ENCODE measurements at regions not wholly inside any gene's neighbourhood (a gene's known extent, or its start where the extent isn't known, plus 50 kb on each side); places are given as distances from the start of the nearest gene placed in this dataset.

DNA sequence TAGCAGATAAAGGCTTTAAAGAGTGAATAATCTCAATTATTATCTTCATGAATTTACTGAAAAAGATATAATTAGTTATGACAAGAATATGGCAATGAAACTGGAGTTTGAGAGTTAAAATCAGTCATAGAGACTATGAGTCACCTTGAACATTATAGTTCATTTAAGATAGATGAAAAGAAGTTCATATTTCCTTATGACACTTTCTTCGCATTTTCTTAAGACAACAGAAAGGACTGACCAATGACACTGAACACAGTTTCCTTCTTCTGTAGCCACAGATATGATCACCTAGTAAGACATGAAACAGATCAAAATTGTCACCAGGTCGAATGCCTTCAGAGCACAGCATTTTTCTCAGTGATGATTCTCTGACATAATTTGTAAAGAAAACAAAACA lies 202.1 kb downstream of the KLF12 start:
- H3K79me2 ChIP-seq (replicated peaks; ENCODE audit: insufficient read depth, low read length) = peaks cover 5% of the 10 kb centered on the region
- H3K36me3 ChIP-seq (ENCODE audit: insufficient read depth, low read length) = no peaks in the 10 kb centered on the region
- no peak overlapping the region for H3K4me3 ChIP-seq (ENCODE audit: low read length)
- no peaks in the 10 kb centered on the region for H3K27me3 ChIP-seq (ENCODE audit: insufficient read depth, low read depth, low read length)
- H4K20me1 ChIP-seq (ENCODE audit: insufficient read depth) = no peaks in the 10 kb centered on the region
- TF ChIP-seq SMC3 (conservative IDR thresholded peaks at IDR 0.05; ENCODE audit: poor library complexity) (no peak), POLR2AphosphoS5 (IDR thresholded peaks at IDR 0.05) (no peak), RAD21 (conservative IDR thresholded peaks at IDR 0.05) (no peak), MXI1 (conservative IDR thresholded peaks at IDR 0.05; ENCODE audit: poor library complexity, severe bottlenecking) (no peak)
- no peaks in the 10 kb centered on the region for H3F3A ChIP-seq (ENCODE audit: insufficient read depth, low read length, poor library complexity, severe bottlenecking)
- H2AFZ ChIP-seq (ENCODE audit: low read depth, low read length) = no peak overlapping the region
- H3K9ac ChIP-seq (ENCODE audit: low read length) = no peak overlapping the region
- H3K27ac ChIP-seq (ENCODE audit: low read length) = no peak overlapping the region
- H3K4me2 ChIP-seq (ENCODE audit: low read length) = no peak overlapping the region
- H3K9me3 ChIP-seq (ENCODE audit: low read length) = no peaks in the 10 kb centered on the region
- H3K9me2 ChIP-seq (ENCODE audit: insufficient read depth, low read length) = no peaks in the 10 kb centered on the region

DNA sequence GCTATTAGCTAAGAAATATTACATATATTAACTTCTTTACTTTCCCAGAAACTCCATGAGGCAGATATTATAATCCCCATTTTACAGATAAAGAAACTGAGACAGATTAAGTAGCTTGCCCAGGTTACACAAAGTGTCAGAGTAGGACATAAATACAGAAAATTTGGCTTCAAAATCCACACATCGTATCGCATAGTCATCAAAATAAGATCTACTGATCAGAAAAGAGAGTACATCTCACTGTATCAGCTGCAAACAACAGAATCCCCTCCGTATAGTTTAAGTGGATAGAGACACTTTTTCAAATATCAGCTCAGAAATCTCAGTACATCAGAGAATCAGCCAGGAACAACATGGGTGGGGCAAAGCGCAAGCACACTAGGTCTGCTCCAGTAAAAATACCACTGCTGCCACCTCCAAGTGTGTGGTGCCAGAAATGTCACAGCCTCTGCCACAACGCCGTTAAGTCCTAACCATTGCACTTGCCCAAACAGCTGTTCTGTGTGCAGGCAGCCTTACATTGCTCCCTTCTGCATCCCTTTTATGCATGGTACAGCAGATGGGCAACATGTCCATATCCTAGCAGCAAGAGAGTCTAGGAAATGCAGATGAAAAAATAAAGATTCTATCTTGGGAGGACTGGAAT lies 204.8 kb downstream of the KLF12 start:
- Histone ChIP-seq H3K27ac (ENCODE audit: low read length) (no peak overlapping the region), H3K79me2 (replicated peaks; ENCODE audit: insufficient read depth, low read length) (peaks cover 9% of the 10 kb centered on the region), H3K27me3 (ENCODE audit: insufficient read depth, low read depth, low read length) (no peaks in the 10 kb centered on the region), H3F3A (ENCODE audit: insufficient read depth, low read length, poor library complexity, severe bottlenecking) (no peaks in the 10 kb centered on the region), H3K9me3 (ENCODE audit: low read length) (no peaks in the 10 kb centered on the region), H3K9me2 (ENCODE audit: insufficient read depth, low read length) (no peaks in the 10 kb centered on the region), H3K4me2 (ENCODE audit: low read length) (no peak overlapping the region), H2AFZ (ENCODE audit: low read depth, low read length) (no peak overlapping the region), H3K4me3 (ENCODE audit: low read length) (no peak overlapping the region), H4K20me1 (ENCODE audit: insufficient read depth) (no peaks in the 10 kb centered on the region), H3K36me3 (ENCODE audit: insufficient read depth, low read length) (no peaks in the 10 kb centered on the region), H3K9ac (ENCODE audit: low read length) (no peak overlapping the region)
- TF ChIP-seq EZH2 (IDR thresholded peaks at IDR 0.05; ENCODE audit: borderline replicate concordance, insufficient read depth, low read length, poor library complexity, severe bottlenecking) (no peak), MXI1 (conservative IDR thresholded peaks at IDR 0.05; ENCODE audit: poor library complexity, severe bottlenecking) (no peak), POLR2AphosphoS5 (IDR thresholded peaks at IDR 0.05) (no peak), TAF1 (IDR thresholded peaks at IDR 0.05; ENCODE audit: low read depth) (no peak)

DNA sequence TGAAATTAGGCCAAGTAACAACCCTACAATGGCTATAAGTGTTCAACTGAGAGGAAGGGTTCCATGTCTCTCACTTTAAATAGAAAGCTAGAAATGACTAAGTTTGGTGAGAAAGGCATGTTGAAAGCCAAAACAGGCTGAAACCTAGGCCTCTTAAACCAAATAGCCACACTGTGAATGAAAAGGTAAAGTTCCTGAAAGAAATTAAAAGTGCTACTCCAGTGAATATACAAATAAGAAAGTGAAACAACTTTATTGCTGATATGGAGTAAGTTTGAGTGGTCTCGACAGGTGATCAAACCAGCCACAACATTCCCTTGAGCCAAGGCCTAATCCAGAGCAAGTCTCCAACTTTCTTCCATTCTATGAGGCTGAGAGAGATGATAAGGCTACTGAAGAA lies 209.6 kb downstream of the KLF12 start:
- H3K4me3 ChIP-seq (ENCODE audit: low read length) = no peak overlapping the region
- no peaks in the 10 kb centered on the region for H3K27me3 ChIP-seq (ENCODE audit: insufficient read depth, low read depth, low read length)
- no peaks in the 10 kb centered on the region for H3K9me2 ChIP-seq (ENCODE audit: insufficient read depth, low read length)
- no peak overlapping the region for H3K9ac ChIP-seq (ENCODE audit: low read length)
- no peaks in the 10 kb centered on the region for H3F3A ChIP-seq (ENCODE audit: insufficient read depth, low read length, poor library complexity, severe bottlenecking)
- H3K9me3 ChIP-seq (ENCODE audit: low read length) = no peaks in the 10 kb centered on the region
- no peak overlapping the region for H3K27ac ChIP-seq (ENCODE audit: low read length)
- no peaks in the 10 kb centered on the region for H3K36me3 ChIP-seq (ENCODE audit: insufficient read depth, low read length)
- peaks cover 6% of the 10 kb centered on the region for H3K79me2 ChIP-seq (replicated peaks; ENCODE audit: insufficient read depth, low read length)
- no peak overlapping the region for H3K4me2 ChIP-seq (ENCODE audit: low read length)
- no peaks in the 10 kb centered on the region for H4K20me1 ChIP-seq (ENCODE audit: insufficient read depth)
- no peak for TF ChIP-seq EP300 (conservative IDR thresholded peaks at IDR 0.05; ENCODE audit: poor library complexity, severe bottlenecking)
- TF ChIP-seq, protein P1, sequence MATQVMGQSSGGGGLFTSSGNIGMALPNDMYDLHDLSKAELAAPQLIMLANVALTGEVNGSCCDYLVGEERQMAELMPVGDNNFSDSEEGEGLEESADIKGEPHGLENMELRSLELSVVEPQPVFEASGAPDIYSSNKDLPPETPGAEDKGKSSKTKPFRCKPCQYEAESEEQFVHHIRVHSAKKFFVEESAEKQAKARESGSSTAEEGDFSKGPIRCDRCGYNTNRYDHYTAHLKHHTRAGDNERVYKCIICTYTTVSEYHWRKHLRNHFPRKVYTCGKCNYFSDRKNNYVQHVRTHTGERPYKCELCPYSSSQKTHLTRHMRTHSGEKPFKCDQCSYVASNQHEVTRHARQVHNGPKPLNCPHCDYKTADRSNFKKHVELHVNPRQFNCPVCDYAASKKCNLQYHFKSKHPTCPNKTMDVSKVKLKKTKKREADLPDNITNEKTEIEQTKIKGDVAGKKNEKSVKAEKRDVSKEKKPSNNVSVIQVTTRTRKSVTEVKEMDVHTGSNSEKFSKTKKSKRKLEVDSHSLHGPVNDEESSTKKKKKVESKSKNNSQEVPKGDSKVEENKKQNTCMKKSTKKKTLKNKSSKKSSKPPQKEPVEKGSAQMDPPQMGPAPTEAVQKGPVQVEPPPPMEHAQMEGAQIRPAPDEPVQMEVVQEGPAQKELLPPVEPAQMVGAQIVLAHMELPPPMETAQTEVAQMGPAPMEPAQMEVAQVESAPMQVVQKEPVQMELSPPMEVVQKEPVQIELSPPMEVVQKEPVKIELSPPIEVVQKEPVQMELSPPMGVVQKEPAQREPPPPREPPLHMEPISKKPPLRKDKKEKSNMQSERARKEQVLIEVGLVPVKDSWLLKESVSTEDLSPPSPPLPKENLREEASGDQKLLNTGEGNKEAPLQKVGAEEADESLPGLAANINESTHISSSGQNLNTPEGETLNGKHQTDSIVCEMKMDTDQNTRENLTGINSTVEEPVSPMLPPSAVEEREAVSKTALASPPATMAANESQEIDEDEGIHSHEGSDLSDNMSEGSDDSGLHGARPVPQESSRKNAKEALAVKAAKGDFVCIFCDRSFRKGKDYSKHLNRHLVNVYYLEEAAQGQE (IDR thresholded peaks at IDR 0.05; ENCODE audit: borderline replicate concordance) = no peak
- no peak for TF ChIP-seq RAD21 (conservative IDR thresholded peaks at IDR 0.05)
- TF ChIP-seq EZH2 (IDR thresholded peaks at IDR 0.05; ENCODE audit: borderline replicate concordance, insufficient read depth, low read length, poor library complexity, severe bottlenecking) = no peak
- TF ChIP-seq, protein P2, sequence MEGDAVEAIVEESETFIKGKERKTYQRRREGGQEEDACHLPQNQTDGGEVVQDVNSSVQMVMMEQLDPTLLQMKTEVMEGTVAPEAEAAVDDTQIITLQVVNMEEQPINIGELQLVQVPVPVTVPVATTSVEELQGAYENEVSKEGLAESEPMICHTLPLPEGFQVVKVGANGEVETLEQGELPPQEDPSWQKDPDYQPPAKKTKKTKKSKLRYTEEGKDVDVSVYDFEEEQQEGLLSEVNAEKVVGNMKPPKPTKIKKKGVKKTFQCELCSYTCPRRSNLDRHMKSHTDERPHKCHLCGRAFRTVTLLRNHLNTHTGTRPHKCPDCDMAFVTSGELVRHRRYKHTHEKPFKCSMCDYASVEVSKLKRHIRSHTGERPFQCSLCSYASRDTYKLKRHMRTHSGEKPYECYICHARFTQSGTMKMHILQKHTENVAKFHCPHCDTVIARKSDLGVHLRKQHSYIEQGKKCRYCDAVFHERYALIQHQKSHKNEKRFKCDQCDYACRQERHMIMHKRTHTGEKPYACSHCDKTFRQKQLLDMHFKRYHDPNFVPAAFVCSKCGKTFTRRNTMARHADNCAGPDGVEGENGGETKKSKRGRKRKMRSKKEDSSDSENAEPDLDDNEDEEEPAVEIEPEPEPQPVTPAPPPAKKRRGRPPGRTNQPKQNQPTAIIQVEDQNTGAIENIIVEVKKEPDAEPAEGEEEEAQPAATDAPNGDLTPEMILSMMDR (IDR thresholded peaks at IDR 0.05; ENCODE audit: poor library complexity, severe bottlenecking) = no peak
- no peak for TF ChIP-seq POLR2AphosphoS5 (IDR thresholded peaks at IDR 0.05)
- no peak for TF ChIP-seq SMC3 (conservative IDR thresholded peaks at IDR 0.05; ENCODE audit: poor library complexity)
- TF ChIP-seq TAF1 (IDR thresholded peaks at IDR 0.05; ENCODE audit: low read depth) = no peak
- H2AFZ ChIP-seq (ENCODE audit: low read depth, low read length) = no peak overlapping the region

Data from neural cell (in vitro differentiated cells).